ENCODE measurements at regions not wholly inside any gene's neighbourhood (a gene's known extent, or its start where the extent isn't known, plus 50 kb on each side); places are given as distances from the start of the nearest gene placed in this dataset.
"Not testable (repeated sequence)": the region's sequence is repeated elsewhere in the genome, so short reads cannot be mapped to it uniquely, and the experiment has no call there.

GRCh38 chr5:60023255-60023654 lies 129.7 kb upstream of the PDE4D start:
- Histone ChIP-seq H4K20me1 (ENCODE audit: control insufficient read depth, extremely low read depth, insufficient read depth, low read length) (no peaks in the 10 kb centered on the region), H3K4me3 (replicated peaks in 1 of 4; ENCODE audit: control extremely low read depth in 1 of 4, insufficient read depth in 1 of 4, low read depth in 3 of 4, low read length in 4 of 4) (no peak overlapping the region), H3K9me3 (ENCODE audit: control insufficient read depth, insufficient read depth, low read depth, low read length) (no peaks in the 10 kb centered on the region), H3K4me1 (ENCODE audit: control insufficient read depth, extremely low read depth, insufficient read depth, low read length) (no peaks in the 10 kb centered on the region), H3K27me3 (ENCODE audit: control insufficient read depth, insufficient read depth, low read length) (no peaks in the 10 kb centered on the region), H3K9ac (ENCODE audit: insufficient read depth, low read length) (no peak overlapping the region), H2AFZ (ENCODE audit: low read length) (no peak overlapping the region), H3K36me3 (ENCODE audit: control insufficient read depth, insufficient read depth, low read length) (no peaks in the 10 kb centered on the region), H3K4me2 (ENCODE audit: extremely low read depth, insufficient read depth, low read length) (no peak overlapping the region), H3K79me2 (ENCODE audit: control insufficient read depth, insufficient read depth, low read length) (no peaks in the 10 kb centered on the region), H3K27ac (ENCODE audit: insufficient read depth, low read length) (no peak overlapping the region)
- peak in 1 of 2 donors; percentile 88 for DNase-seq (ENCODE audit: low read depth in 2 of 2)
- TF ChIP-seq EZH2 (IDR thresholded peaks at IDR 0.05; ENCODE audit: low read length, missing control alignments) (no peak), CTCF (conservative IDR thresholded peaks at IDR 0.05 in 1 of 2, IDR thresholded peaks at IDR 0.05 in 1 of 2; ENCODE audit: low read depth in 1 of 2, low read length in 2 of 2) (no peak)

GRCh38 chr5:60020457-60020856 lies 126.9 kb upstream of the PDE4D start:
- Histone ChIP-seq H3K27ac (ENCODE audit: insufficient read depth, low read length) (no peak overlapping the region), H3K27me3 (ENCODE audit: control insufficient read depth, insufficient read depth, low read length) (no peaks in the 10 kb centered on the region), H3K4me3 (replicated peaks in 1 of 4; ENCODE audit: control extremely low read depth in 1 of 4, insufficient read depth in 1 of 4, low read depth in 3 of 4, low read length in 4 of 4) (no peak overlapping the region), H4K20me1 (ENCODE audit: control insufficient read depth, extremely low read depth, insufficient read depth, low read length) (no peaks in the 10 kb centered on the region), H3K9me3 (ENCODE audit: control insufficient read depth, insufficient read depth, low read depth, low read length) (no peaks in the 10 kb centered on the region), H3K79me2 (ENCODE audit: control insufficient read depth, insufficient read depth, low read length) (no peaks in the 10 kb centered on the region), H2AFZ (ENCODE audit: low read length) (no peak overlapping the region), H3K36me3 (ENCODE audit: control insufficient read depth, insufficient read depth, low read length) (no peaks in the 10 kb centered on the region), H3K4me2 (ENCODE audit: extremely low read depth, insufficient read depth, low read length) (no peak overlapping the region), H3K9ac (ENCODE audit: insufficient read depth, low read length) (no peak overlapping the region), H3K4me1 (ENCODE audit: control insufficient read depth, extremely low read depth, insufficient read depth, low read length) (no peaks in the 10 kb centered on the region)
- no peak for TF ChIP-seq CTCF (conservative IDR thresholded peaks at IDR 0.05 in 1 of 2, IDR thresholded peaks at IDR 0.05 in 1 of 2; ENCODE audit: low read depth in 1 of 2, low read length in 2 of 2)
- no peak for TF ChIP-seq EZH2 (IDR thresholded peaks at IDR 0.05; ENCODE audit: low read length, missing control alignments)
- DNase-seq (ENCODE audit: low read depth in 2 of 2), result no peak

- H3K4me3 ChIP-seq (replicated peaks in 1 of 4; ENCODE audit: control extremely low read depth in 1 of 4, insufficient read depth in 1 of 4, low read depth in 3 of 4, low read length in 4 of 4); H3K79me2 ChIP-seq (ENCODE audit: control insufficient read depth, insufficient read depth, low read length); H2AFZ ChIP-seq (ENCODE audit: low read length); H4K20me1 ChIP-seq (ENCODE audit: control insufficient read depth, extremely low read depth, insufficient read depth, low read length); H3K9ac ChIP-seq (ENCODE audit: insufficient read depth, low read length); H3K9me3 ChIP-seq (ENCODE audit: control insufficient read depth, insufficient read depth, low read depth, low read length); DNase-seq (ENCODE audit: low read depth in 2 of 2); H3K27me3 ChIP-seq (ENCODE audit: control insufficient read depth, insufficient read depth, low read length); H3K4me1 ChIP-seq (ENCODE audit: control insufficient read depth, extremely low read depth, insufficient read depth, low read length); H3K27ac ChIP-seq (ENCODE audit: insufficient read depth, low read length); H3K36me3 ChIP-seq (ENCODE audit: control insufficient read depth, insufficient read depth, low read length); H3K4me2 ChIP-seq (ENCODE audit: extremely low read depth, insufficient read depth, low read length): not testable (repeated sequence)
These were observed 125.4 kb upstream of the PDE4D start for GRCh38 chr5:60018960-60019359.
